GM19372 (cell line): ENCODE measurements at regions not wholly inside any gene's neighbourhood (a gene's known extent, or its start where the extent isn't known, plus 50 kb on each side); places are given as distances from the start of the nearest gene placed in this dataset.

Experiments
- ATAC-seq: cut with Tn5 transposase; IDR thresholded peaks from one replicate; pipeline ENCODE4 v1.9.1; 2021; ENCODE audit warnings: mild to moderate bottlenecking, low read depth, moderate library complexity; ENCODE audit not compliant: unreplicated experiment

DNA sequence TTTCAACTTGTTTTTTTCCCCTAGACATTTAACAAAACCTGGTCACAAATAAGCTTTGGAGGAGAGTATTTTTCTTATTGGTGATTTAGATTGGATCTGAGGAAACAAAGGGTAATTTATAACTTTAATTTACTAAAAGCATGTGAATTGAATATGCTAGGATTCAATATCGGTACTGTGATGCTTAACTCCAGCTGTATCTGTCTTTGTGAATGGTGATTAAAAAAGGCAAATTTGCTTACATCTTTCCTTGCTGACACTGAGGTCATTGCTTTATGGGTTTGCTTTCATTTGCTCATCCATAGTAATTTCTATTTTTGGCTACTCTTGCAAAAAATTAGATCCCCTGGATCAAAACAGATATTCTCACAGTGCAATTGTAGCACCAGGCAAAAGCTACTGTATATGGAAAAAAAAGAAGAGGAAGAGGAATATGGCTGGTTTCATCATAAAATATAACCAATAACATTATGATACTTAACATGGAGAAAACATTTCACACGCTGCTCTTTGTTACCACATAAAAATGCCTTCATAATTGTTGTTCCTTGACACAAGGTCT lies 832.0 kb upstream of the ZEB2 start:
- no peak for ATAC-seq

DNA sequence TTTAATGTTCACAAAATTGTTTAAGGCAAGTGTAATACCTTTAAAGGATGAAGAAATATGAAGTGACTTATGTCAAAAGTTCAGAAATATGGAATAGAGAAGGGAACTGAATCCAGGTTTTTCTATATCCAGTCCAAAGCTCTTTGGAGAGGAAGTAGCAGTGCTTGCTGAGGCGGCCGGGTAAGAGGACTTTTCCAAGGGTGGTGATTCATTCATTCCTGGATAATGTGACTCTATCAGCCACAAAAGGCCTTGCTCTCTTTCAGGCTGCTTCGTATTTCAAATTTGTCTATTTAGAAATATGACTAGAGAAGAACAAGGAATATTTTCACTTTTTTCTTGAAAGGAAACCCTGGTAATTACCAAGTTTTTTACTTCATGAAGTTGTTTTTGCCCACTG lies 830.1 kb upstream of the ZEB2 start:
- ATAC-seq: no peak

DNA sequence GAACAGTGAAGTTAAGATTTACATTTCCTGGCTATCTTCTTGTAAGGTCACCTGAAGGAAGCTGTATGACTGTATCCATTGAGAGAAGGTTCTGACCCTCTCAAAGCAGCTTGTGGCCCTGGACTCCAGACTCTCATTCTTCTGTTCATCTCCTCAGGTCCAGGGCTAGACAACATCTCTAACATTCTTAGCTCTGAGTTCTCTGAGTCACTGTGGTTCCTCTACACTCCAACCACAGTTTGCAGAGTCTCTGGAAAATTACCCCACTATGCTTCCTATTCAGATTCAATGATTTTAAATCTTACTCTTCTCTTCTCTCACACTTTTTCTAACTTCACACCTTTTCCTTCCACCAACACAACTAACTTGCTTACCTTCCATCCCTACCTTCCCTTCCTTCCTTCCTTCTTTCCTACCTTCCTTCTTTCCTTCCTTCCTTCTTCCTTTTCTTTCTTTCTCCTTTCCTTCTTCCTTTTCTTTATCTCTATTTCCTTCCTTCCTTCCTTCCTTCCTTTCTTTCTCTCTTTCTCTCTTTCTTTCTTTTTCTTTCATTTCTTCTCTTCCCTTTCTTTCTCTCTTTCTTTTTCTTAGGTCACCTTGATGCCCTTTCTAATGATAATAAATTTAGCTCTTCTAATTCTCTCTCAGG lies 824.3 kb upstream of the ZEB2 start:
- ATAC-seq: no peak

DNA sequence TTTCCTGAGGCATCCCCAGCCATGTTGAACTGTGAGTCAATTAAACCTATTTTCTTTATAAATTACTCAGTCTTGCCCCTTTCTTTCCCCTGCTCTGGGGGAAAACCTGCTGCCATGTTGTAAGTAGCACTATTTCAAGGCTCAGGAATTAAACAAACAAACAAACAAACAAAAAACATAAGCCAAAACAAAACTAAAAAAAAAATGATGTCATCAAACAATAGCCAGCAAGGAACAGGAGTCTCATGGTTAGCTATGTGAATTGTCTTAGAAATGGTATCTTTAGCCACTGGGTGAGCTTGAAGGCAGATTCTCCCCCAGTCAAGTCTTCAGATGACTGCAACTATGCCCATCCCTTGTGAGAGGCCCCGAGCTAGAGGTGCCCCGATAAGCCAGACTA lies 823.4 kb upstream of the ZEB2 start:
- ATAC-seq: no peak

DNA sequence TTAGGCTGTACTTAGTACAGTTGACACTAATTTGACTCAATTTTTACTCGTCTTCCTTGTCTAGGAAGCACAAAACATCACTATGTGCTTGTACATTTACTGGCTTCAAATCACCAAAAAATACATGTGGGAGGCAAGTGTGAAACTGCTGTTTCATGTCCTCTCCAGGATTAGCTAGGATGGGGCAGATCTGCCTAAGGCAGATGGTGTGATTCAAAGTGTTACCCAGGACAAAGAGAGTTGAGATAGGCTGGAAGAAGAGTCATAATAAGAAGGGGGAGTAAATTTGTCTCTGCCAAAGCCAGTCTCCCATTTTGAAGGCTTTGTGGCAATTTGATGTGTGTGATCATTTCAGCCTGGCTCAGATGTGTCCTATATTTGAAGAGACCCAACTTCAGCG lies 821.6 kb upstream of the ZEB2 start:
- no peak for ATAC-seq

DNA sequence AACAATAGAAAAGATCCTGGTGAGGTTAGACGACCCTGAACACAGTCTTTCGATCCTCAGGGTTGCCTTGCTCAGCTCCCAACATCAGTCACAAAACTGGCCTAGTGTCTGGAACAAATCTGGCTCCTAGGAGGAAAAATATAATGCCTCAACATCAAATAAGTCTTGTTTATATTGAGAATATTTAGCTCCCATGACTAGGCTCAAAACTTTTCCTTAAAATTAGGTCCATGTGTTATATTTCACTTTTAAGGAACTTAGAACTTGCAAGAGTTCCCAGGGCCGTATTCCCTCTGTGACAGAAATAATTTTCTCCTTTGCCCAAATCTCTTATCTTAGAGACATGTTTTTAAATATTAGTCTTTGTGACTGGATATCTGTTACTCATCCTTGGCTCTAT lies 819.7 kb upstream of the ZEB2 start:
- no peak for ATAC-seq

DNA sequence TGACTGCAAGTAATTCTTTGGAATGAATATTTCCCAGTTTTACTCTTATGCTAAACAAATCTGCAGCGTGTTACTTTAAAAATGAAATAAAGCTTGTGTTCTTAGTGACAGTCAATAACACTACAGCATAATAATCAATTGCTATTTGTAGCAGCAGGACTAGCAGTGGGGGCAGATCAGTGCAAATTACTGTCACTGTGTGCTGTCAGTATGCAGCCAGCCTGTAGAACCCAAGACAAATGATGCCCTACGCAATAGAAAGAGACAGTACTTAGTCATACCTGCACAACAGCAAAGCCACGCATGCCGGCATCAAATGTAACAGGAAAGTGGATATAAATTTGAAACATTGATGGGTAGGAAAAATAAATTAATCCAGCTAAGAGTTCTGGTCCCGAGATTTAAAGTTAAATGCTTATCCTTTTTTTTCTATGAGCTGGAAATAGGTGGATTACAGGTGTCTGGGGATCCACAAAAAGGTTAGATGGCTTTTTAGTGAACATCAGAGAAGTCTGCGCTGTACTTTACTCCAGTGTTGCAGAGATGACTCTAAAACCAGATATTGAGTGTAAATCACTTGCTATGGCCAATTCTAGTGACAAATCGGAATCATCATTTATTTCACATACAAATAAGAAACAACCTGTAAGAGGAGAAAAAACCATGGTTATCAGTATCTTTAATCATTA lies 812.4 kb upstream of the ZEB2 start:
- ATAC-seq: no peak

DNA sequence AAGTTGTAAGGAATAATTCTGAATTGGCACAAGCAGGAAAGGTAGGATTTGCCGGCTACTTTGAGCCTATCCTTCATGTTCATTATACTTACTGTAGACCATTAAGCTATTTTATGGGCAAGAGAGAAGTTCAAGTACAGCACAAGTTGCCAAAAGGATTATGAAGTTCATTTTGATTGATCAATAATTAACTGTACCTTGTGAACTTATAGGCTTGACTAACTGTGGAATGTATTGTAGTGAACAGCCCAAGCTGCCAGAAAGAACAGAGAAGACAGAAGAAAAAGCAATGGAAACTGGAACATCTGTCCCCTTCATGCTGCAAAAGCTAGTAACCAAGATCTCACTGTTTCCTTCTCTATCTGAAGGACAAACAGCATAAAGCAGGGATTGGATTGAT lies 810.1 kb upstream of the ZEB2 start:
- ATAC-seq: no peak

DNA sequence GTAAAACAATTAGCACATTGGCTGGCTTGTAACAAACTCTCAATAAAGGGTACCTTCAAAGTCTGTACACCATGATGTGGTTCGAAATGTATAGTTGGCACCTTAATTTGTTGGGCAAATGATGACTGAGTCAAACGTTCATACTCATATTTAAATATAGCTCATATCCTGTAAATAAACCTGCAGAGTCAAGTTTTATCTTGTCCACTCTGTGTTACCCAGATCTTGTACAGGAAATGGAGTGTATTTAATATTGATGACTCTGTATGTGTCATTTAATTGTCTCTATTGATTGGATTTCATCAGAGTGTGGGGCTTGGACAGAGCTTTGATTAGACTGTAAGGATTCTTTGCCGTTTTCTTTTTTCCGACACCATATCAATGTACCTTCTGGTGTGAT lies 805.6 kb upstream of the ZEB2 start:
- ATAC-seq: no peak

DNA sequence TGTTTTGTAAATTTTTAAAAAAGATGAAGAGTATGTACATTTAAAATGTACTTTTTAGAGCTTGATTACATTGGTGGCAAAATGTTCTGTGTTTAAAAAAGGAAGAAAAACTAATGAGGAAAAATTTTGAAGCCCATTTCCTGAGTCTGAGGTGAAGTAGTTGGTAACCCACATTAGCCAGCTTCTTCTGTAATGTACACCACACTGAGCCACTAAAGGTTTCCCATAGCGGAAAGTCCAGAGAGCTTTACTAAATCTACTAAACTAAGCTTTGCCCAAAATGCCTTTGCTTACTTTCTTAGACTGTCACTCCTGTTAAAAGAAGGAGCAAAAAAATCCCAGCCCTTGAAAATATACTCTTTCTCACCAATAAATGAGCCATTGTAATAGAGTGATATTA lies 804.8 kb upstream of the ZEB2 start:
- no peak for ATAC-seq

DNA sequence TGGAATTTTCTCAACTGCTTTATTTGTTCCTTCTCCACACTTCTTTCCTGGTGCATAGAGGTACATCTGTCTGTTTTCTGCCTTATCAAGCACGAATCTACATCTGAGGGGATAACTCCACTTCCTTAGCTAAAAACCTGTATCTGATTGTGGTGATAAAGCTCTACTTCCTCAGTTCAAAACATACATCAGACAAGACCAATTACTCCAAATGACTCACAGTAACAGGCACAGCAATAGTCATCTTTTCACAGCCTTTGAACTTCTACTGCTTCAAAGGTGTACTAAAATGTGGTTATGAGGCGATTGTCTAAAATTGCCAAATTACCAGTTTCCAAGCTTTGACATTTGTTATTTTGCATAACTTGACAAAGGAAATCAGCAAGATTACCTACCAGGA lies 803.6 kb upstream of the ZEB2 start:
- no peak for ATAC-seq

DNA sequence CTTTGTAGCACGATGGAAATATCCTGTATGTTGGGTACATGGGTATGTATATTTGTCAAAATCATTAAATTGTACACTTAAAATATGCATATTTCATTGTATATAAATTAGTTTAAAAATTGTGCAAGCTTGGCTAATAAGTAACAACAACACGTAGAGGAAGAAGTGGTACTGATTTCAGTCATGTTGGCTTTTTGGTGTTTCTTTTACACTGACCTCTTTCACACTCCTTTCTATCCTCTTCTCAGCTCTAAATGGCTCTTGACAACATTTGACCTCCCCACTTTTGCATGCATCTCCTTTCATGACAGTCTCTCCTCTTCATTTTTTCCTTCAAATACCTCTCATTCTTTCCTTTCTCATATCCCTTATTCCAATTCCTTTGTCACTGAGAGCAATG lies 801.4 kb upstream of the ZEB2 start:
- no peak for ATAC-seq

DNA sequence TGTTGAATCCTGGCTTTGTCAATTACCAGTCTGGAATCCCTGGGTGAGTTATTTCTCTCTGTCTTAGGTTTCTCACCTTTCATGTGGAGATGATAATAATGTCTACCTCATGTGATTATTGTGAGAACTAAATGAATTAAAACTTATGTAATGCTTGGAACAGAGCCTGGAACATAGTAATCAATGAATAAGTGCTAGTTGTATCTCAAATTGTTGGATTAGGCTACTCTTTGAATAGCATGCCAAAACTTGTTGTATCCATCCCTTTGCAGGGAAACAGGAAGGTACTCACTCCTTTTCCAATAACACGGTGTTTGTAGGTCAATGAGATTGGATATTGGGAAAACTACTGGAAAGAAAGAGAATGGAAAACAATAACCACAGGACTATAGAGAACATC lies 796.6 kb upstream of the ZEB2 start:
- ATAC-seq: no peak

DNA sequence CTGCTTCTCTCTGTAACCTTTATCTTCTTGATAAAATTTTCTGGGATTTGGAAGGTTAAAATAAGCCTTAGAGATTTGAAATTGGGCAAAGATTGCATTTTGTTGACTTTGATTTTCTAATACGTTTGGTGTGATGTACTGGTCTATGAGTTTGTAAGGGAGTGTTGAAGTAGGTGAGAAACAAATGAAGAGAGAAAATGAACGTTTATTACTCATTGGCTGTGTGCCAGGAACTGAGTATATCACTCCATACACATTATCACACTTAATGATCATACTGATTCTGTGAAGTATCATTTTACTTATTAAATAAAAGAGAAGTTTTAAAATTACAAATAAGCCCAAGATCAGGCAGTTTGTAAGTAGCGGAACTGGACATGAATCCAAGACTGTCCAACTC lies 795.1 kb upstream of the ZEB2 start:
- no peak for ATAC-seq

DNA sequence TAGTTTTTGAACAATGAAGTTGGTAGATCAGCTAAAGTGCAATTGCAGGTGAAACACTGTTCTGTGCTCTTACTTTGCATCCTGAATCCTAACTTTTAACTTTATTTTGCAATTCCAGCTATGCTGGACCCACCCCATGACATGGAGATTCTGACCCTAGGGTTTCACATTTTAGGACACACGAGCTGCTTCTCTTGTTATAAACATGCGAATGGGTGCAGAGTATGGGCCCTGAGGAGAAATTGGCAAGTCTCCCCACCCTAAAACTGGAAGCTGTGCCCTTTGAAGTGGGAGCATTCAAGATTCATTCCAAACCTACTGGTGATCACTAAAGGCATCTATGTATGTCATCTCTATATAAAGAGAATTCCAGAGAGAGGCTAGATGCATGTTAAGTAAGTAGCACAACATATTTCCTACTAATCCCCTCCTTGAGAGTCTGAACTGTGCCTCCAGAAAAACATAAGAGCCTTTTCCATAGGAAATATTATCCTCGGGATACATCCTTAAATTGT lies 794.3 kb upstream of the ZEB2 start:
- ATAC-seq: no peak

DNA sequence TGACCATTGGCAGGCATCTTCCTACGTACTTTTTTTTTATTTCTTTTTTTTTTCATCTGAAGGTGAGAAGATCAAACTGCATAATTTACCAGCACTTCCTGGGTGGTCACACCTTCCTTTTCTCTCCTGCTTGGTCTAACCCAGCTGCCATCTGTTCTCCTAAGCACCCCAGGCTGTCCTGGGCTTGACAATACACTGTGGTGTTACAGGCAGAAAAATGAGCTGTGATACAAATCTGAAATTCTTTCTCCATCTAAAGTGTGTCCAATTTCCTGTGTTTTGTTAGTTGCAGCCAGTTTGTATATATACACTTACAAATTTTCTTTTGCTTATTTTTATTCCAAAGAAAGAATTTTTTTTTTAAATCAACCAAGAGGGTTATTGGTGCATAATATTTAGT lies 786.0 kb upstream of the ZEB2 start:
- no peak for ATAC-seq

DNA sequence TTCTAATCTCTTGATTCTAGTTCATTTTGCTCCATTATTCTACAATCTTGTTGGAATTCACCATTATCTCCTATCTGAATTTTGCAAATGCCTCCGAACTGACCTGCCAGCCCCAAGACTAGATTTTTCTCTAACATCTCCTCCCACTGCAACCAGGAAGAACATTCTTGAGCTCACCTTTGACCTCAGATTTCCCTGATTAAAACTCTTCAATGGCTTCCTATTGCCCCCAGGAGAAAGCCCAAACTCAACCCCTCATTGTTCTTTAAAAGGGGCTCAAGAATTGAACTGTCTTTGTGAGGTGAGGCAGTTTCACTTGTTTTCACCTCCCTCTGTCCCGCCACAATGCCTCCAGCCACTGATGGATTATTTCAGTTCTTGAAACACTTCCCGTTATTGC lies 784.6 kb upstream of the ZEB2 start:
- no peak for ATAC-seq

DNA sequence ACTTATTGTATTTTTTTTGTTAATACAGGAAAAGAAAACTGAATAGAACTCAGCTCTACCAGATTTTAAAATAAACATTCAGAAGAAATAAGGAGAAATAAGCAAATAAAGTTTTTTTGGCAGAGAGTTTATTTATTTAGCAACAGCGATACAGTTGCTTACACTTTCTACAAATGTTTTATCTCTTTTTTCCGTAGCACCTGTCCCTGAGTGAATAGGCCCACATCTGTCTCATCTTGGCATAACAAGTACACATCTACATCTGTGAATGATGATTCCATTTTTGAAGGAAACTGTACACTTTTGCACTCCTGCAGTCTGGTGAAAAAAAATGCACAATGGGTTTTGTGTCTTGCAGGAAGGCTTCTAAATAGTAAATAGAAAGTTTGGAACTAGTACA lies 783.6 kb upstream of the ZEB2 start:
- no peak for ATAC-seq

DNA sequence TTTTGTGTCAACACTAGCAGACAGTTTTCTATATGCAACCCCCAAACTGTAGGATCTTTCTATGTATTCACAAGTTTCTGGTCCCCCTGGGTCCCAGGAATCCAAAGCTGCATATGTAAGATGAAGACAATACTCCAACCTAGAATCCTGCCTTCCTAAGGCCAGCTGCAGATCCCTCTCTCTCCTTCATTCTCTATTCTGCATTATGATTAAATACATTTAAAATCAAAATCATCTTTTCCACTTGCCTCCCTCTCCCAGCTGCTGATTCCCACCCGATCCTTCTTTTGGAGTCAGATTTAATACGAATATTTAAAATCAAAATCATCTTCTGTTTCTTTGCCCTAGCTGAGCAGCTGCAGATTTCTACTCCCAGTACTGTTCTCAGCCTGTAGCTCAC lies 783.0 kb upstream of the ZEB2 start:
- ATAC-seq: no peak

DNA sequence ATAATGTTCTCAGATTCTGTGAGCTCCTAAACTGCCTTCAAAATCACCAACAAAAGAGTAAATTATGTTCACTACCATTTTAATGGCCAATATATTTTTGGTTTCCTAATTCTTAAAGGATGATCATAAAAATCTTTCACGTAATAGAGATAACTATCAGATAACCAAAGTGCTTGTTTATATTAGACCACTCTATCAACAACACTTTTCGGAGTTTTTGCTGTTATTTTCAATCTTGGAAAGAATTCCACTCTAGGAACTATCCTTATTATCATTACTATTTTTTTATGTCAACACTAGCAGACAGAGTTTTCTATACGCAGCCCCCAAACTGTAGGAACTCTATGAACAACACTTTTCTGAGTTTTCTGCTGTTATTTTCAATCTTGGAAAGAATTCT lies 782.5 kb upstream of the ZEB2 start:
- no peak for ATAC-seq

DNA sequence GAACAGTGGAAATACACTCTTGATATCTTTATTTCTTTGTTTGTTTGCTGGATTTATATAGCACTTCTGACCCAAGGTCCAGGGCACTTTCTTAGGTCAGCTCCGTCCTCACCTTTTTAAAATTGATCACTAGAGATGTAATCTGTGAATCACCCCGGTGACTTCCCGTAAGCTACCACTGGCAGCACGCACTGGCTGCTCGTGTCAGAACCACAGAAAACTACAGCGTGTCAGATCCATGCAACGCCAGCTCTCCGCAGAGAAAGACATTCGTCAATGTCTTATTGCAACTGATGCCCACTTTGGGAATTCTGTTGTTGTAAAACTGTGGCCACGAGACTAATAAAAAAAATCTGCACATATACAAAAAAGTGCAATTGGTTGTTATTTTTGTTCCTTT lies 779.4 kb upstream of the ZEB2 start:
- no peak for ATAC-seq

DNA sequence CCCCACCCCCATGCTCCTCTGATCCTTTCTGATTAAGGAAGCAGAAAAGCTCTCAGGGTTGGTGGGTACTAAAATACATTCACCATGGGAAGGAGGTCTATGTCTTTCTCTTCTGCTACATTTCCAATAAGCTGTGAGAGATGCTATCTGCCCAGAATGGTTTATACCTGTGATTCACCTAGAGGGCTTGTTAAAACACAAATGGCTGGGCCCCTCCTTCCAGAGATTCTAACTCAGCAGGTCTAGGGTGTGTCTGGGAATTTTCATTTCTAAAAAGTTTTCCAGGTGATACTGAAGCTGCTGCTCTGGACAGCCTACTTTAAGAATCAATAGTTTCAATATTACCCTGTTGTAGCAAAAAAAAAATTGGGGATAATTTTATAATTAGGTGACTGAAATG lies 772.2 kb upstream of the ZEB2 start:
- no peak for ATAC-seq
